ENCODE measurements at regions not wholly inside any gene's neighbourhood (a gene's known extent, or its start where the extent isn't known, plus 50 kb on each side); places are given as distances from the start of the nearest gene placed in this dataset.

- intact Hi-C loops (cut with DNase I, micrococcal nuclease), result loop anchor here (5.0 to 10.0 kb wide), 2 partner anchors 291 to 293 kb away; no protein-coding TSS in a partner anchor
- Mint-ChIP-seq H3K4me3 (no peak overlapping the region), H3K36me3 (ENCODE audit: low read depth) (no peaks in the 10 kb centered on the region), H3K27ac (no peak overlapping the region), H3K27me3 (peaks cover 6% of the 10 kb centered on the region), H3K9me3 (ENCODE audit: low read depth) (no peaks in the 10 kb centered on the region), H3K4me1 (no peaks in the 10 kb centered on the region)
- ChIA-PET CTCF (no interaction called here), POLR2A (no interaction called here)
- ATAC-seq (no peak), DNase-seq (no peak)
Measured at GRCh38 chr2:173751245-173751975, 213.8 kb downstream of the SP3 start.

GRCh38 chr2:173752152-173752551, 213.0 kb downstream of the SP3 start:
- no peak overlapping the region for H3K4me3 Mint-ChIP-seq
- peaks cover 6% of the 10 kb centered on the region for H3K27me3 Mint-ChIP-seq
- ChIA-PET POLR2A (no interaction called here), CTCF (no interaction called here)
- H3K36me3 Mint-ChIP-seq (ENCODE audit: low read depth), result no peaks in the 10 kb centered on the region
- no peaks in the 10 kb centered on the region for H3K9me3 Mint-ChIP-seq (ENCODE audit: low read depth)
- intact Hi-C loops (cut with DNase I, micrococcal nuclease), result loop anchor here (5.0 to 10.0 kb wide), 2 partner anchors 290 to 293 kb away; no protein-coding TSS in a partner anchor
- no peak overlapping the region for H3K27ac Mint-ChIP-seq
- DNase-seq (peak; percentile 28), ATAC-seq (no peak)
- no peaks in the 10 kb centered on the region for H3K4me1 Mint-ChIP-seq

- H3K36me3 Mint-ChIP-seq (ENCODE audit: low read depth), result no peaks in the 10 kb centered on the region
- ChIA-PET POLR2A (no interaction called here), CTCF (no interaction called here)
- no peak overlapping the region for H3K27ac Mint-ChIP-seq
- peaks cover 6% of the 10 kb centered on the region for H3K27me3 Mint-ChIP-seq
- ATAC-seq, result no peak
- DNase-seq, result no peak
- no peaks in the 10 kb centered on the region for H3K9me3 Mint-ChIP-seq (ENCODE audit: low read depth)
- intact Hi-C loops (cut with DNase I, micrococcal nuclease), result loop anchor here (5.0 to 10.0 kb wide), 2 partner anchors 289 to 291 kb away; no protein-coding TSS in a partner anchor
- no peak overlapping the region for H3K4me3 Mint-ChIP-seq
- no peaks in the 10 kb centered on the region for H3K4me1 Mint-ChIP-seq
Measured at GRCh38 chr2:173753441-173753840, 211.7 kb downstream of the SP3 start.

- H3K27me3 Mint-ChIP-seq, result peaks cover 6% of the 10 kb centered on the region
- intact Hi-C loops (cut with DNase I, micrococcal nuclease), result loop anchor here (5.0 to 10.0 kb wide), 2 partner anchors 288 to 291 kb away; no protein-coding TSS in a partner anchor
- no peaks in the 10 kb centered on the region for H3K36me3 Mint-ChIP-seq (ENCODE audit: low read depth)
- ATAC-seq (no peak), DNase-seq (no peak)
- H3K4me3 Mint-ChIP-seq, result no peak overlapping the region
- CTCF ChIA-PET, result no interaction called here
- POLR2A ChIA-PET, result no interaction called here
- no peak overlapping the region for H3K27ac Mint-ChIP-seq
- H3K4me1 Mint-ChIP-seq, result no peaks in the 10 kb centered on the region
- H3K9me3 Mint-ChIP-seq (ENCODE audit: low read depth), result no peaks in the 10 kb centered on the region
Measured at GRCh38 chr2:173754165-173754564, 211.0 kb downstream of the SP3 start.

- CTCF ChIA-PET, result no interaction called here
- H3K27me3 Mint-ChIP-seq, result peaks cover 6% of the 10 kb centered on the region
- DNase-seq, result no peak
- intact Hi-C loops (cut with DNase I, micrococcal nuclease), result loop anchor here (5.0 to 10.0 kb wide), 2 partner anchors 287 to 290 kb away; no protein-coding TSS in a partner anchor
- H3K9me3 Mint-ChIP-seq (ENCODE audit: low read depth), result no peaks in the 10 kb centered on the region
- ATAC-seq, result no peak
- POLR2A ChIA-PET, result no interaction called here
- H3K4me1 Mint-ChIP-seq, result no peaks in the 10 kb centered on the region
- H3K36me3 Mint-ChIP-seq (ENCODE audit: low read depth), result no peaks in the 10 kb centered on the region
- H3K4me3 Mint-ChIP-seq, result no peak overlapping the region
- H3K27ac Mint-ChIP-seq, result no peak overlapping the region
Measured at GRCh38 chr2:173754837-173755236, 210.3 kb downstream of the SP3 start.

GRCh38 chr2:173755798-173756197, 209.4 kb downstream of the SP3 start:
- intact Hi-C loops (cut with DNase I, micrococcal nuclease), result loop anchor here in 1 of 2 experiments (10.0 kb wide), 1 partner anchor 289 kb away; no protein-coding TSS in a partner anchor
- Mint-ChIP-seq H3K4me3 (no peak overlapping the region), H3K4me1 (no peaks in the 10 kb centered on the region), H3K27me3 (peaks cover 2% of the 10 kb centered on the region), H3K36me3 (ENCODE audit: low read depth) (no peaks in the 10 kb centered on the region), H3K9me3 (ENCODE audit: low read depth) (no peaks in the 10 kb centered on the region), H3K27ac (no peak overlapping the region)
- DNase-seq (no peak), ATAC-seq (no peak)
- ChIA-PET POLR2A (no interaction called here), CTCF (interaction anchor here (0.6 kb wide), 1 partner anchor 724 kb away, joined by 4 read pairs; no protein-coding TSS in a partner anchor)

GRCh38 chr2:173759959-173760358, 205.2 kb downstream of the SP3 start:
- Mint-ChIP-seq H3K4me3 (no peak overlapping the region), H3K4me1 (no peaks in the 10 kb centered on the region), H3K9me3 (ENCODE audit: low read depth) (no peaks in the 10 kb centered on the region), H3K27me3 (peaks cover 2% of the 10 kb centered on the region), H3K36me3 (ENCODE audit: low read depth) (no peaks in the 10 kb centered on the region), H3K27ac (no peak overlapping the region)
- ChIA-PET CTCF (no interaction called here), POLR2A (no interaction called here)
- no peak for ATAC-seq
- intact Hi-C loops (cut with DNase I, micrococcal nuclease), result loop anchor here in 1 of 2 experiments (10.0 kb wide), 1 partner anchor 285 kb away; no protein-coding TSS in a partner anchor
- DNase-seq, result no peak

GRCh38 chr2:173760553-173760952, 204.6 kb downstream of the SP3 start:
- H3K4me3 Mint-ChIP-seq, result no peak overlapping the region
- peaks cover 2% of the 10 kb centered on the region for H3K27me3 Mint-ChIP-seq
- ChIA-PET POLR2A (interaction anchor here (0.6 kb wide), 1 partner anchor 58 kb away, joined by 6 read pairs; no protein-coding TSS in a partner anchor), CTCF (interaction anchor here (0.5 kb wide), 1 partner anchor 1226 kb away, joined by 3 read pairs; no protein-coding TSS in a partner anchor)
- H3K9me3 Mint-ChIP-seq (ENCODE audit: low read depth), result no peaks in the 10 kb centered on the region
- ATAC-seq, result no peak
- intact Hi-C loops (cut with DNase I, micrococcal nuclease), result no loop called here
- no peaks in the 10 kb centered on the region for H3K4me1 Mint-ChIP-seq
- no peaks in the 10 kb centered on the region for H3K36me3 Mint-ChIP-seq (ENCODE audit: low read depth)
- no peak overlapping the region for H3K27ac Mint-ChIP-seq
- DNase-seq, result no peak

- no peak overlapping the region for H3K27ac Mint-ChIP-seq
- no peaks in the 10 kb centered on the region for H3K4me1 Mint-ChIP-seq
- H3K27me3 Mint-ChIP-seq, result peaks cover 2% of the 10 kb centered on the region
- no peaks in the 10 kb centered on the region for H3K36me3 Mint-ChIP-seq (ENCODE audit: low read depth)
- no peak for DNase-seq
- intact Hi-C loops (cut with DNase I, micrococcal nuclease), result no loop called here
- ChIA-PET CTCF (no interaction called here), POLR2A (no interaction called here)
- H3K4me3 Mint-ChIP-seq, result no peak overlapping the region
- ATAC-seq, result no peak
- H3K9me3 Mint-ChIP-seq (ENCODE audit: low read depth), result no peaks in the 10 kb centered on the region
Measured at GRCh38 chr2:173761603-173762119, 203.5 kb downstream of the SP3 start.

- ChIA-PET POLR2A (no interaction called here), CTCF (no interaction called here)
- Mint-ChIP-seq H3K9me3 (ENCODE audit: low read depth) (no peaks in the 10 kb centered on the region), H3K4me3 (no peak overlapping the region), H3K27ac (no peak overlapping the region), H3K27me3 (peaks cover 2% of the 10 kb centered on the region), H3K36me3 (ENCODE audit: low read depth) (no peaks in the 10 kb centered on the region), H3K4me1 (no peaks in the 10 kb centered on the region)
- DNase-seq (no peak), ATAC-seq (no peak)
- intact Hi-C loops (cut with DNase I, micrococcal nuclease), result no loop called here
Measured at GRCh38 chr2:173762221-173762620, 203.0 kb downstream of the SP3 start.

GRCh38 chr2:173762864-173763263, 202.3 kb downstream of the SP3 start:
- intact Hi-C loops (cut with DNase I, micrococcal nuclease), result no loop called here
- ATAC-seq, result no peak
- H3K36me3 Mint-ChIP-seq (ENCODE audit: low read depth), result no peaks in the 10 kb centered on the region
- peaks cover 2% of the 10 kb centered on the region for H3K27me3 Mint-ChIP-seq
- ChIA-PET POLR2A (no interaction called here), CTCF (no interaction called here)
- no peak overlapping the region for H3K4me3 Mint-ChIP-seq
- no peaks in the 10 kb centered on the region for H3K4me1 Mint-ChIP-seq
- DNase-seq, result no peak
- no peak overlapping the region for H3K27ac Mint-ChIP-seq
- H3K9me3 Mint-ChIP-seq (ENCODE audit: low read depth), result no peaks in the 10 kb centered on the region

GRCh38 chr2:173763641-173764040, 201.5 kb downstream of the SP3 start:
- H3K9me3 Mint-ChIP-seq (ENCODE audit: low read depth), result no peaks in the 10 kb centered on the region
- intact Hi-C loops (cut with DNase I, micrococcal nuclease), result no loop called here
- CTCF ChIA-PET, result interaction anchor here (1.3 kb wide), 1 partner anchor 11 kb away, joined by 3 read pairs; no protein-coding TSS in a partner anchor

More at GRCh38 chr2:173763641-173764040, 201.5 kb downstream of the SP3 start:
- Mint-ChIP-seq H3K4me3 (no peak overlapping the region), H3K27ac (no peak overlapping the region), H3K4me1 (no peaks in the 10 kb centered on the region), H3K36me3 (ENCODE audit: low read depth) (no peaks in the 10 kb centered on the region), H3K27me3 (peaks cover 2% of the 10 kb centered on the region)
- DNase-seq (no peak), ATAC-seq (no peak)
- POLR2A ChIA-PET, result no interaction called here

Data from activated CD4-positive, alpha-beta T cell treated with anti-CD3 and anti-CD28 coated beads for 36 hours (primary cell).